Cardiac muscle cell (in vitro differentiated cells and primary cell): ENCODE measurements at regions not wholly inside any gene's neighbourhood (a gene's known extent, or its start where the extent isn't known, plus 50 kb on each side); places are given as distances from the start of the nearest gene placed in this dataset.

Experiments used
- DNase-seq, 2 donors: peaks; one replicate each; pipeline versions ENCODE4 v3.0.0 to v3.0.0-alpha.2; 2010 to 2017; ENCODE audit warnings: low read depth in 1 of 2, low spot score in 1 of 2
- H3K27ac ChIP-seq: fragments of 200-600 bp; sonication (generic); 2 replicates; pipeline ENCODE4 v1.5.1; 2016
- H3K27me3 ChIP-seq: fragments of 200-600 bp; sonication (generic); 2 replicates; pipeline ENCODE4 v1.6.0; 2016; ENCODE audit warnings: control low read depth
- H3K36me3 ChIP-seq: fragments of 200-600 bp; sonication (generic); 2 replicates; pipeline ENCODE4 v1.5.1; 2016; ENCODE audit warnings: control low read depth
- H3K4me1 ChIP-seq: fragments of 200-600 bp; sonication (generic); 2 replicates; pipeline ENCODE4 v1.8.1; 2017; ENCODE audit warnings: low read depth, mild to moderate bottlenecking, mixed run types
- H3K4me3 ChIP-seq: fragments of 200-600 bp; sonication (generic); 2 replicates; pipeline ENCODE4 v1.5.1; 2016; ENCODE audit warnings: mild to moderate bottlenecking
- H3K9me3 ChIP-seq: fragments of 200-600 bp; sonication (generic); 2 replicates; pipeline ENCODE4 v1.5.1; 2017; ENCODE audit warnings: low read depth, mild to moderate bottlenecking, control low read depth
- TF ChIP-seq, protein P1 (sequence below): IDR thresholded peaks from 2 replicates; pipeline ENCODE4 v1.5.1; 2012; ENCODE audit warnings: low read depth, mild to moderate bottlenecking, low read length

DNA sequence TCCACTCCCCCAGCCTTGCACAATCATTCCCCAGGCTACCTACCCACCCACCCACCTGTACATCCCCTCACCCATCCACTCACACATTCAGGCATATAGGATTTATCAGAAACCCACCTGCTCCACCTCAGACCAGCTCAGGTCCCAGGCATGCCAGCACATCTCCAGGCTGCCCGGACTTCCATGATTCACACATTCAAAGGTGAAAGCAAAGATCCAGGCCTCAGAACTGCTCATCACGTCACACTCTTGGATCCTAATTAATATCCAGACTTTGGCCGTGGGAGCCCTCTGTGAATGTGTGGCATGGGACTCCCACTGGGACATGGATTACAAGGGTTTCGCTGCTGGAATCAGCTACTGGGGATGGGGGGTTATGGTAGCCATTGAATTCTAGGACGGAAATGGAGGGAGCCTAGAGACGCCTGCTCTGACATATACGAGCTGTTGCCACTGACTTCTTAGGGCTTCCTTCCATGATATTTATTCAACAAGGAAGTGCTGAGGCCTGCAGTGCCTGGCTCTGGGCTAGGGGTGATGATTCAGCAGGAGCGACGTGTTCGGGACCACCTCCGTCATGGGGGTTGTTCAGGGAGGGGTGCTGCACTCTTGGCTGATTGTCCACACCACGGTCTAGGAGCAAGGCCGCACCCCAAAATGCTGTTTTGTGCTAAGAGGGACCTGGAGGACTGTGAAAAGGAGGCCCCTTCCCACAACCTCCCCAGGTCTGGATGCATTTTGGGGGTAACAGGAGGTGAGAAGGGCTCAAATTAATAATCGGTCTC lies 56.9 kb upstream of the ADRA2C start:
- H3K4me1 ChIP-seq, result no peaks in the 10 kb centered on the region
- peaks cover 4% of the 10 kb centered on the region for H3K27me3 ChIP-seq
- H3K9me3 ChIP-seq, result no peaks in the 10 kb centered on the region
- H3K36me3 ChIP-seq, result no peaks in the 10 kb centered on the region
- no peak for DNase-seq
- H3K4me3 ChIP-seq, result no peak overlapping the region
- TF ChIP-seq, protein P1, sequence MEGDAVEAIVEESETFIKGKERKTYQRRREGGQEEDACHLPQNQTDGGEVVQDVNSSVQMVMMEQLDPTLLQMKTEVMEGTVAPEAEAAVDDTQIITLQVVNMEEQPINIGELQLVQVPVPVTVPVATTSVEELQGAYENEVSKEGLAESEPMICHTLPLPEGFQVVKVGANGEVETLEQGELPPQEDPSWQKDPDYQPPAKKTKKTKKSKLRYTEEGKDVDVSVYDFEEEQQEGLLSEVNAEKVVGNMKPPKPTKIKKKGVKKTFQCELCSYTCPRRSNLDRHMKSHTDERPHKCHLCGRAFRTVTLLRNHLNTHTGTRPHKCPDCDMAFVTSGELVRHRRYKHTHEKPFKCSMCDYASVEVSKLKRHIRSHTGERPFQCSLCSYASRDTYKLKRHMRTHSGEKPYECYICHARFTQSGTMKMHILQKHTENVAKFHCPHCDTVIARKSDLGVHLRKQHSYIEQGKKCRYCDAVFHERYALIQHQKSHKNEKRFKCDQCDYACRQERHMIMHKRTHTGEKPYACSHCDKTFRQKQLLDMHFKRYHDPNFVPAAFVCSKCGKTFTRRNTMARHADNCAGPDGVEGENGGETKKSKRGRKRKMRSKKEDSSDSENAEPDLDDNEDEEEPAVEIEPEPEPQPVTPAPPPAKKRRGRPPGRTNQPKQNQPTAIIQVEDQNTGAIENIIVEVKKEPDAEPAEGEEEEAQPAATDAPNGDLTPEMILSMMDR, result no peak
- no peak overlapping the region for H3K27ac ChIP-seq

DNA sequence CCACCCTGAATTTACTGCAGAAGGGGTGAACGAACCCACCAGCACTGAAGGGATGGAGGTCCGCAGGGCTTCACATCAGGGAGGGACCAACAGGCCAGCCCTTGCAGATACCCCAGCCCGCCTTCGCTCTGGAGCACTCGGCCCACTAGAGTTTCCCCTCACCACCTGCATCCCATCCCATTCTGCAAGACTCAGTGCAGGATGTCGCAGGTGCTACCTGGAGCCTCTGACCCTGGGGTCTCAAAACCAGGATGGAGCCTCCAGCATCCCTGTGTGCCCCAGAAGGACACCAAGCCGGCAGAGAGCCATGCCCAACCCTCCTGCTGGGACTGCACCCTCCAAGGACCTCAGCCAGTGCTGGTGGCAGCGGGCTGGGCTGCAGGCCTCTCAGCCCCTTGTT lies 57.6 kb upstream of the ADRA2C start:
- Histone ChIP-seq H3K27me3 (peaks cover 6% of the 10 kb centered on the region), H3K4me3 (no peak overlapping the region), H3K4me1 (no peaks in the 10 kb centered on the region), H3K9me3 (no peaks in the 10 kb centered on the region), H3K36me3 (no peaks in the 10 kb centered on the region), H3K27ac (no peak overlapping the region)
- DNase-seq, result no peak
- TF ChIP-seq, protein P1, result no peak

DNA sequence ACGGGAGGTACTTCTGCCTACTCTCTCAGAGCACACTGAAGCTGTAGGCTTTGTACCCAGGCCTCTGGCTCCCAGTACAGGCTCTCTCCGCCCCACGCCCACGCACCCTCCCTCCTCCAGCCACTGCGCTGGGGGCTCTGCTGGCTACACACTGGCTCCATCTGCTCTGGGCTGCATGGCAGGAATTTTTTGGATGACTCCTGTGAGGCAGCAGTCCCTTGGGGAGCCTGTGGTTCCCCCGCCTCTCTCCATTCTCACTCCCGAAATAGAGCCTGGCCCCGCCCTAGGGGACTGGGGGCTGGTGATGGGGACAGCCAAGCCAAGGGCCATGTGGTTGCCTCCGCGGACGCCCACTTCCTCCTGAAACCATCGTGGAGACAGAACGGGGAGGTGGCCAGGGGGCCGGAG lies 58.1 kb upstream of the ADRA2C start:
- Histone ChIP-seq H3K9me3 (no peaks in the 10 kb centered on the region), H3K27ac (no peak overlapping the region), H3K4me1 (no peaks in the 10 kb centered on the region), H3K27me3 (peaks cover 6% of the 10 kb centered on the region), H3K4me3 (no peak overlapping the region), H3K36me3 (no peaks in the 10 kb centered on the region)
- DNase-seq, result peak in 1 of 2 donors; percentile 46
- TF ChIP-seq, protein P1, result no peak

DNA sequence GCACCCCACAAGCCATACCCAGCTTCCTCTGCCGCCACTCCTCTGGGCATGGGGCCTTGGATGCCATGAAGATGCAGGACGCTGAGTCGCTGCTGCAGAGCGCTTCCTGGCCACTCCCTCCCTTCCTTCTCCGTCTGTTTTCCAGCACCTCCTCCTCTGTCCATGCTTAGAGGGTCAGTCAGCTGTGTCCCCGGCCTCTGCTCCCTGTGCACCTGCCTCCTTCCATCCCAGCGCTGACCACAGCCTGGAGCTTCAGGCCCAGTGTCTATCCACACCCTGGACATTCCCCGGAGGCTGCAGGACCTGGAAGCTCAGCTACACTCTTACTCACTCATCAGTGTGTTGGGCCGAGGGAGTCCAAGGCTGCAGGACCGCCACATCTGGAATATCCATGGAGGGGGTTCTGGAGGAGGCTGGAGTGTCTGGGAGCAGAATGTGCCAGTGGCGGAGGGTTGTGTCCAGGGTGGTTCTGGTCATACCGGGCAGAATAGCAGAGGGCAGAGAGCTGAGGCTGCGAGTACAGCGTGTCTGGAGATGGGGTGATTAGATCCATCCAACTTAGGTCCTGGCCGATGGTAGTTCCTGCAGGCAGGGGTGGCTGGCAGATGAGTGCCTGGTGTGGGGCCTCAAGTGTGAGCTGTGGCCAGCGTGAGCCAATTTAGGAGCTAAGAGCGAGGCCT lies 58.6 kb upstream of the ADRA2C start:
- DNase-seq, result no peak
- H3K4me1 ChIP-seq, result no peaks in the 10 kb centered on the region
- no peak overlapping the region for H3K4me3 ChIP-seq
- no peak overlapping the region for H3K27ac ChIP-seq
- no peaks in the 10 kb centered on the region for H3K9me3 ChIP-seq
- TF ChIP-seq, protein P1, result no peak
- no peaks in the 10 kb centered on the region for H3K36me3 ChIP-seq
- peaks cover 6% of the 10 kb centered on the region for H3K27me3 ChIP-seq

DNA sequence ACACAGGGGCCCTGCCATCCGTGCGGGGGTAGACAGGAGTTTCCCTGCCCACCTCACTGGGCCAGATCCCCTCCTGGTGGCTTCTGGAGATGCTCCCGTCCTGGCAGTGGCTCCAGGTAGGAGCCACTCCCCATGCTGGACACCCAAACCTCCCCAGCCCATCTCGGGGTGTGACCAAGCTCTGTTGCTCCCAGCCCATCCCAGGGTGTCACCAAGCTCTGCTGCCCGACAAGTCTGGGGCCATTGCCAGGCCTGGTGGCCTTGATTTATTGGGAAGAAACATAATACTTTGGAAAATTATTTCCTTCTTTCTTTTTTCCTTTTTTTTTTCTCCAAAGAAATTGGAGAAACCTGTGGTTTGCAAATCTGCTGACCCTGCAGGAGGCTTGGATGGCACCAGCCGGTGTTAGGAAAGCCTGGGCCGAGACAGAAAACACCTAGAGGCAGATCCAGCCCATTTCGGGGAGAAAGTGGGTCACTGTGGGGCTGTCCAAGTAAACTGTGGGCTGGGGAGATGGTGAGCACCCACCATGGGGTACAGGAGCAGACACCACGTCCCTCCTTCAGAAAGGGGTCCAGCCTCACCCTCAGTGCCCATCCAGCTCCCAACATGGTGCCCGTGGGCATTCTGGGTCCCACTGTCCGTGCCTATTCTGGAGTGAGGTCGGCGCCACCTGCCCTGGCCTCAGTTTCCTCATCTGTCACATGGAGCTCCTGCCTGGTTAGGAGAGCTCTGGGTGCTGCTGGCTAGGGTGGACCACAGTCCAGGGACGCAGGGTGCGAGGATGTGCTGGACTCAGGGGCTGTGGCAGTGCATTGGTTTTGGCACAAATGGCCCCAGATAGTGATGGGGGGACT lies 59.4 kb upstream of the ADRA2C start:
- no peak for DNase-seq
- Histone ChIP-seq H3K9me3 (no peaks in the 10 kb centered on the region), H3K4me1 (no peaks in the 10 kb centered on the region), H3K27ac (no peak overlapping the region), H3K36me3 (no peaks in the 10 kb centered on the region), H3K4me3 (no peak overlapping the region), H3K27me3 (peaks cover 6% of the 10 kb centered on the region)
- TF ChIP-seq, protein P1, result no peak
